Kidney (tissue), 13 donors: ENCODE measurements at regions not wholly inside any gene's neighbourhood (a gene's known extent, or its start where the extent isn't known, plus 50 kb on each side); places are given as distances from the start of the nearest gene placed in this dataset.

Experiments
- DNase-seq, 5 donors: peaks; one replicate each; pipeline ENCODE4 v3.0.0-alpha.2; 2013 to 2020
- FAIRE-seq: peaks from 2 replicates; lab custom pipeline; 2012; peaks lifted over from hg19 to GRCh38; lab: Jason Lieb, UNC
- H3K27ac ChIP-seq, 2 donors: one replicate each; pipeline ENCODE4 v1.7.0; 2013; ENCODE audit warnings: low read depth in 2 of 2, low read length in 2 of 2, inconsistent platforms in 1 of 2
- H3K27me3 ChIP-seq: one replicate; pipeline ENCODE4 v1.7.1; 2013; ENCODE audit warnings: low read length, inconsistent platforms; ENCODE audit not compliant: control insufficient read depth, insufficient read depth
- H3K36me3 ChIP-seq, 3 donors: one replicate each; pipeline versions ENCODE4 v1.7.0 to v1.7.1; 2013; ENCODE audit warnings: low read length in 3 of 3, control low read depth in 1 of 3, inconsistent platforms in 1 of 3; ENCODE audit not compliant: insufficient read depth in 3 of 3, control insufficient read depth in 2 of 3
- H3K4me1 ChIP-seq, 3 donors: one replicate each; pipeline versions ENCODE4 v1.7.0 to v1.7.1; 2013; ENCODE audit warnings: low read length in 3 of 3, inconsistent platforms in 1 of 3, low read depth in 1 of 3; ENCODE audit not compliant: control insufficient read depth in 2 of 3, insufficient read depth in 2 of 3
- H3K4me3 ChIP-seq, 3 donors: one replicate each; pipeline versions ENCODE4 v1.7.0 to v1.8.1; 2013; ENCODE audit warnings: low read length in 3 of 3, control low read depth in 1 of 3, inconsistent platforms in 1 of 3
- H3K9ac ChIP-seq, 3 donors: one replicate each; pipeline versions ENCODE4 v1.7.0 to v1.7.1; 2013; ENCODE audit warnings: low read length in 3 of 3, control low read depth in 1 of 3, inconsistent platforms in 1 of 3
- H3K9me3 ChIP-seq, 3 donors: one replicate each; pipeline versions ENCODE4 v1.7.0 to v1.7.1; 2013; ENCODE audit warnings: low read length in 3 of 3, control low read depth in 1 of 3, inconsistent platforms in 1 of 3; ENCODE audit not compliant: control insufficient read depth in 2 of 3, insufficient read depth in 1 of 3
- intact Hi-C: fragments of 100-400 bp; cut with DNase I; formaldehyde crosslinking; loops from one replicate; pipeline ENCODE4 v1.11.1; 2022
- TF ChIP-seq, protein P1 (sequence below): IDR thresholded peaks from 3 replicates; pipeline ENCODE4 v1.5.1; 2012; ENCODE audit warnings: mild to moderate bottlenecking, moderate library complexity, borderline replicate concordance; ENCODE audit not compliant: insufficient read depth; ENCODE audit errors: extremely low read depth
- donor health status: control.
- donor health status: control.
- donor health status: control.
- donor health status: control.
- donor health status: control.
- donor health status: DM: yes; HTN: yes; CAD: no.
- donor health status: Normal renal cell carcinoma (clear cell type).

DNA sequence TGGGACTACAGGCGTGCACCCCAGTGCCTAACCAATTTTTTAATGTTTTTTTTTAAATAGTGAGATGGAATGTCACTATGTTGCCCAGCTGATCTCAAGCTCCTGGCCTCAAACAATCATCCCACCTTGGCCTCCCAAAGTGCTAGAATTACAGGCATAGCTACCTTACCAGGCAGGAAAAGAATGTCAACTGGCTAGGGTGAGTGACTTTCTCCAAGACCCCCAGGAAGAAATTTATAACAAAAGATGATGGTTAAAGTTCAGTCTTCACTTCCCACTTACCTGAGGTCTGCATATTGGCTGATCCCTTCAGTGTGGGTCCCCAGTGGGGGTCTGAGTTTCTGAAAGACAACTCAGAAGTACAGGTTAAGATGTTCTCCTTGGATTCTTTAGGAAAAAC is 893.0 kb downstream of the UQCRFS1 start:
- DNase-seq (no peak), FAIRE-seq (no peak)
- intact Hi-C loops, result loop anchor here (10.0 kb wide), 1 partner anchor 345 kb away; no protein-coding TSS in a partner anchor
- H3K27me3 ChIP-seq, result no peaks in the 10 kb centered on the region
- no peak overlapping the region for H3K4me3 ChIP-seq
- no peaks in the 10 kb centered on the region for H3K36me3 ChIP-seq
- H3K4me1 ChIP-seq, result no peaks in the 10 kb centered on the region
- H3K9ac ChIP-seq, result no peak overlapping the region
- H3K9me3 ChIP-seq, result no peaks in the 10 kb centered on the region
- TF ChIP-seq, protein P1, sequence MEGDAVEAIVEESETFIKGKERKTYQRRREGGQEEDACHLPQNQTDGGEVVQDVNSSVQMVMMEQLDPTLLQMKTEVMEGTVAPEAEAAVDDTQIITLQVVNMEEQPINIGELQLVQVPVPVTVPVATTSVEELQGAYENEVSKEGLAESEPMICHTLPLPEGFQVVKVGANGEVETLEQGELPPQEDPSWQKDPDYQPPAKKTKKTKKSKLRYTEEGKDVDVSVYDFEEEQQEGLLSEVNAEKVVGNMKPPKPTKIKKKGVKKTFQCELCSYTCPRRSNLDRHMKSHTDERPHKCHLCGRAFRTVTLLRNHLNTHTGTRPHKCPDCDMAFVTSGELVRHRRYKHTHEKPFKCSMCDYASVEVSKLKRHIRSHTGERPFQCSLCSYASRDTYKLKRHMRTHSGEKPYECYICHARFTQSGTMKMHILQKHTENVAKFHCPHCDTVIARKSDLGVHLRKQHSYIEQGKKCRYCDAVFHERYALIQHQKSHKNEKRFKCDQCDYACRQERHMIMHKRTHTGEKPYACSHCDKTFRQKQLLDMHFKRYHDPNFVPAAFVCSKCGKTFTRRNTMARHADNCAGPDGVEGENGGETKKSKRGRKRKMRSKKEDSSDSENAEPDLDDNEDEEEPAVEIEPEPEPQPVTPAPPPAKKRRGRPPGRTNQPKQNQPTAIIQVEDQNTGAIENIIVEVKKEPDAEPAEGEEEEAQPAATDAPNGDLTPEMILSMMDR, result no peak
- H3K27ac ChIP-seq, result no peak overlapping the region

DNA sequence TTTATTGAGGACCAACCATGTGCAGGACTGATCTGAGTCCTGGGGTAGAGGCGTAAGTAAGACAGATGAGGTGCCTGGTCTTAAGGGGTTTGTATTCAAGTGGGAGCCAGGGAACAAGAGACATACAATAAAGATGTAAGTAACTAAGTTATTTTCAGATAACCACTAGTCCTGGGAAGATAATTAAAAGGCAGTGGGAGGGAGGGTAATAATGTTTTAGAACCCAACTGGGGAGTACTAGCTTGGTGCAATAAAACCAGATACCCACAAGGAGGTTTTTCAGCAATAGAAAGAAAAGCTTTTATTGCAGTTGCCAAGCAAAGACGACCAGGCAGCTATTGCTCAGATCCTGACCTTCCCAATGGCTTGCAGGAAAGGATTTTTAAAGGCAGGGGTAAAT is 893.7 kb downstream of the UQCRFS1 start:
- FAIRE-seq, result no peak
- Histone ChIP-seq H3K4me3 (no peak overlapping the region), H3K27ac (no peak overlapping the region), H3K9me3 (no peaks in the 10 kb centered on the region), H3K36me3 (no peaks in the 10 kb centered on the region), H3K9ac (no peak overlapping the region), H3K27me3 (no peaks in the 10 kb centered on the region), H3K4me1 (no peaks in the 10 kb centered on the region)
- intact Hi-C loops, result no loop called here
- TF ChIP-seq, protein P1, result no peak
- peak in 2 of 5 donors; percentile 29 to 75 for DNase-seq

DNA sequence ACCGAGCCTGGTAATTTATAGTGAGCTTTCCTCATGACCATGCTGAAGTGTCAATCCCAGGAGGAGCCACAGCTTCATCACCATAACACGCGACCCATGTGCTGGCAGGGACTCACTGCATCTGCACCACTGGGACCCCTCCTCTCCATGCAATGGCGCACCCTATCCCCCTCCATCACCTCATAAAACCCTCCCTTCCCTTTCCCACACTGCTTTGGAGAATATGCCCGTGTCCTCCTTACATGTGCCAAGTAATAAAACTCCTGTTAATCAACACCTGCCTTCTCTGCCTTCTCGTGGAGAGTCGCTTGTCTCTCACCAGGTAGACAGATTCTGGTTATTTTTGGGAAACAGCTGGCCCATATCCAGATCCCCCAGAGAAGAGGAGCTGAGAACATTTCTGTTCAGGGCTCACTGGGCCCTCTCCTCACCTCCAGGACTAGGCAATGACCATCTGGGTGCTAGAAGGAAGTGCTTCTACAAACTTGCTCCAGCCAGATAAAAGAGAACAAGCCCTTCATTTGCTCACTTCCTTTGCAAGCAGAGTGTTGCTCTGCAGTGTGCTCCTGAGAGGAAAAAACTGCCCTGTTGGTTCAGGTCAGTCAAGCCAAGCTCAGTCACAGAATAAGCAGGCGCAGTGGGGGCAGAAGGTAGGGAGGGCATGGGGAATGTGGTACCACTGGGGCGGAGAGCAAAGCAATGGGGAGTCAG is 894.3 kb downstream of the UQCRFS1 start:
- H3K36me3 ChIP-seq, result no peaks in the 10 kb centered on the region
- DNase-seq (no peak), FAIRE-seq (no peak)
- TF ChIP-seq, protein P1, result no peak
- H3K4me1 ChIP-seq, result no peaks in the 10 kb centered on the region
- H3K27me3 ChIP-seq, result no peaks in the 10 kb centered on the region
- H3K27ac ChIP-seq, result no peak overlapping the region
- no peaks in the 10 kb centered on the region for H3K9me3 ChIP-seq
- no peak overlapping the region for H3K4me3 ChIP-seq
- intact Hi-C loops, result no loop called here
- no peak overlapping the region for H3K9ac ChIP-seq

DNA sequence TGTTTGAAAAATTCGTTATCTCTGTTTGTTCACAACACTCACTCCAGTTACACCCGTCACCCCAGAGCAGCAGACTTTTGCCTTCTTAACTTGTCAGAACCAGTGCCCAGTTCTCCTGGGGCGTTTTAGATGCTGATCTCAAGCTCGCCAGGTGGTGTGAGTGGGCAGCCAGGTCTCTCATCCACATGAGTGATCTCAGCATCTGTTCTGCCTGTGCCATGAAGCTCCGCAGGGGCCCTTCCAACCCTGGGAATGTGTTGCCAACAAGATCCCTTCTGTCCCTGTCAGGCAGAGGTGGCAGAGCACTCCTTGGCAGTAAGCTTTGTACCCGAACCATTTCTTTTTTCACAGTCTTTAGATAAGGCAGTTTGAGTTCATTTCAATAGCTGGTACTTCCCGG is 896.5 kb downstream of the UQCRFS1 start:
- TF ChIP-seq, protein P1, result no peak
- no peaks in the 10 kb centered on the region for H3K36me3 ChIP-seq
- H3K9ac ChIP-seq, result no peak overlapping the region
- intact Hi-C loops, result no loop called here
- no peak for DNase-seq
- FAIRE-seq, result no peak
- no peaks in the 10 kb centered on the region for H3K4me1 ChIP-seq
- H3K27ac ChIP-seq, result no peak overlapping the region
- H3K27me3 ChIP-seq, result no peaks in the 10 kb centered on the region
- H3K4me3 ChIP-seq, result no peak overlapping the region
- no peaks in the 10 kb centered on the region for H3K9me3 ChIP-seq
